Stimulated activated naive CD4-positive, alpha-beta T cell (primary cell): ENCODE measurements at regions not wholly inside any gene's neighbourhood (a gene's known extent, or its start where the extent isn't known, plus 50 kb on each side); places are given as distances from the start of the nearest gene placed in this dataset.
"Not testable (repeated sequence)": the region's sequence is repeated elsewhere in the genome, so short reads cannot be mapped to it uniquely, and the experiment has no call there.

Experiments used
- DNase-seq, 6 experiments: peaks; one replicate each; lab custom pipeline; 2025; lab: John Stamatoyannopoulos, UW

- no peak for DNase-seq
Observed at GRCh38 chrX:16320765-16321355, 153.6 kb downstream of the MAGEB17 start.

- no peak for DNase-seq
Observed at GRCh38 chrX:16333453-16333852, 166.2 kb downstream of the MAGEB17 start.

- no peak for DNase-seq
Observed at GRCh38 chrX:16335181-16335580, 167.9 kb downstream of the MAGEB17 start.

GRCh38 chrX:16347968-16348670 is 180.8 kb downstream of the MAGEB17 start:
- no peak for DNase-seq

- no peak for DNase-seq
Observed at GRCh38 chrX:16357902-16358301, 190.6 kb downstream of the MAGEB17 start.

- not testable (repeated sequence) for DNase-seq
Observed at GRCh38 chrX:16360056-16360455, 192.8 kb downstream of the MAGEB17 start.

GRCh38 chrX:16368696-16369095 is 201.4 kb downstream of the MAGEB17 start:
- DNase-seq: no peak

- no peak for DNase-seq
Observed at GRCh38 chrX:16376056-16376455, 208.8 kb downstream of the MAGEB17 start.

GRCh38 chrX:16386126-16386525 is 218.8 kb downstream of the MAGEB17 start:
- DNase-seq: no peak

GRCh38 chrX:16392597-16392996 is 225.3 kb downstream of the MAGEB17 start:
- DNase-seq: no peak

- DNase-seq: no peak
Observed at GRCh38 chrX:16394290-16394689, 227.0 kb downstream of the MAGEB17 start.

GRCh38 chrX:16403808-16404207 is 236.5 kb downstream of the MAGEB17 start:
- DNase-seq: no peak

- DNase-seq: no peak
Observed at GRCh38 chrX:16416588-16416987, 233.4 kb upstream of the S100G start.

- no peak for DNase-seq
Observed at GRCh38 chrX:16418650-16419049, 231.3 kb upstream of the S100G start.

- DNase-seq: no peak
Observed at GRCh38 chrX:16427668-16428067, 222.3 kb upstream of the S100G start.

GRCh38 chrX:16429406-16429805 is 220.6 kb upstream of the S100G start:
- DNase-seq: no peak

GRCh38 chrX:16431266-16431665 is 218.7 kb upstream of the S100G start:
- DNase-seq: no peak

- DNase-seq: peak in 3 of 6 experiments; percentile 28 to 41 (median 34)
Observed at GRCh38 chrX:16433021-16433420, 216.9 kb upstream of the S100G start.

- DNase-seq: no peak
Observed at GRCh38 chrX:16435399-16435986, 214.5 kb upstream of the S100G start.

GRCh38 chrX:16436348-16437188 is 213.4 kb upstream of the S100G start:
- peak in 5 of 6 experiments; percentile 18 to 61 (median 32) for DNase-seq

- no peak for DNase-seq
Observed at GRCh38 chrX:16440446-16440845, 209.5 kb upstream of the S100G start.

GRCh38 chrX:16444353-16444752 is 205.6 kb upstream of the S100G start:
- no peak for DNase-seq
